T-helper 2 cell treated with Interferon-gamma antibody and Interleukin-4, amounts not matched to agents 100 ng/mL and 5 ng/mL, for 36 hours (primary cell): ENCODE measurements at regions not wholly inside any gene's neighbourhood (a gene's known extent, or its start where the extent isn't known, plus 50 kb on each side); places are given as distances from the start of the nearest gene placed in this dataset.

Experiments
- intact Hi-C: fragments of 100-400 bp; cut with micrococcal nuclease; formaldehyde crosslinking; loops from one replicate; pipeline ENCODE4 v1.15.1; 2023

DNA sequence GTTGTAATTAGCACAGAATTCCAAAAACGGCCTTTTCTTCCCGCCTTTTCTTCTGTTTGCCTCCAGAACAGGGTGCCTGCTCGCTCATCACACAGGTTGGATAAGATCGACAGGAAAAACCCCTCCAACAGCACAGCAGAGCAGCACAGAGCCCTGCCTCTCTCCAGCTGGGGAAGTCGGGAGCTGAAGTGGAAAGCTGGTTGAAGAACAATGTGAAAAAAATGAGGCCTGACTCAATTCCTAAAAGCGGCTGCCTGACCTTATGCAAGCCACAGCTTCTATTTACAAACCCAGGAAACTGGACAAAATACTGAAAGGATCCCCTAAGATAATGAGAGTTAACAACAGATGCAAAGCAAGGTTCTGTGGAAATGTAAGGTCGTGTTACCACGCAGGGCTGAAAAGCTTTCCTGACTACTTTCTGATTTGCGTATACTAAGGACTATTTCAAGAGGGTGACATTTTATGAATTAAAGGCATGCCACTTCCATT is 116.9 kb downstream of the TTLL2 start:
- intact Hi-C loops = no loop called here

GRCh38 chr6:167442245-167442644 is 117.4 kb downstream of the TTLL2 start:
- intact Hi-C loops = no loop called here

DNA sequence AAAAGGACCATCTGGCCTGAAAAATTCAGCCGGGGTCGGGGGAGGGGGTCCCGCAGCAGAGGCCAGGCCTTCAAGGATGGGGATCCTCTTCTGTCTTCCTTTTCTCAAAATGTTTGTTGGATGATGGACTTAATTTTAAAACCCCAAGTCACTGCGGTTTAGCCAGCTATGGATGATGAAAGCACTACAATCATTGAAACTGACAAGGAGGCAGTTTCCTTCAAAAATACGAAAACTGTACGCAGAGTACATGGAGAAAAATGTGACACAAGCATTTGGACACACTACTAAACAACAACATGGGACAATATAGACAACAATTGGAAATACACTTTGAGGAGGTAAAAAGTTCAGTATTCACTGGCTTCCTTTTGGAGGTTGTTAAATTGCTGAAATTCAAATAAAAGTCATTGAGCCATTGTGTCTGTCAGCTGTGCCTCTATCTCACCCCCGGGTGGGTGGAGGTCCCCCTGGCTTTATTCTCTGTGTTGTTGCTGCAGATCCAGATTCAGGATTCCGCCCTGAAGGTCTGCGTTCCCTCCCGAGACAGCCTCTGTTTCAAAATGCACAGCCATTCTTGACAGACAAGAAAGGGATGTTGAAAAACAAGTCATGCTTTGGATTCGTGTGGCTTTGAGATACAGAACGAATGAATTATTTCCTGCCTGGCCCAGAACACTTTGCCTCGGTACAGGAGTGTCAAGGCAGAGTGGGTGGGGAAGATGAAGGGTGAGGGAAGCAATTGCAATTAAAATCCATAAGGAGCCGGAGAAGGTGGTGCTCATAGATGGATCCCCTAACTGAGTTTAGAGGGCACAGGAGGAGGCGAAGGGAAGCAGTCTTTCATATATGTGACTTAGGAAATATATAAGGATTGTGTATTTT is 118.2 kb downstream of the TTLL2 start:
- intact Hi-C loops = no loop called here

- intact Hi-C loops = no loop called here
These were observed 119.9 kb downstream of the TTLL2 start for GRCh38 chr6:167444602-167445346.

DNA sequence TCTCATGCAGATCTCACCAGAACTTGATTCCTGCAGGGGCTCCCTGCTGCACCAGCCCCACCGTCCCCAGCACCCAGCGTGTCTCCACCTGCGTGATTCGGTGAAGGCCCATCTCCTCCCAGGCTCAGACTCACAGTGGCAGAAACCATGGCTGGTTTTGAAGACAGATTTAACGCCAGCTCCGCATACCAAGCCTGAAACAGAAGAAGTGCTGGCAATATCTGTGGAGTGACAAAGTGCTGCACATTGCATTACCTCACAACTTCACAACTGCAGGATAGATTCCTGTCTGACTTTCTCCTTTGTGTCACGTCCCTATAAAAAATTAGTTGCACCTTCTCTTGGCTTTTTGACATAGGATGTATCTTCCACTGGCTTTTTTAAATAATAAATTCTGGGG is 120.7 kb downstream of the TTLL2 start:
- intact Hi-C loops = no loop called here

DNA sequence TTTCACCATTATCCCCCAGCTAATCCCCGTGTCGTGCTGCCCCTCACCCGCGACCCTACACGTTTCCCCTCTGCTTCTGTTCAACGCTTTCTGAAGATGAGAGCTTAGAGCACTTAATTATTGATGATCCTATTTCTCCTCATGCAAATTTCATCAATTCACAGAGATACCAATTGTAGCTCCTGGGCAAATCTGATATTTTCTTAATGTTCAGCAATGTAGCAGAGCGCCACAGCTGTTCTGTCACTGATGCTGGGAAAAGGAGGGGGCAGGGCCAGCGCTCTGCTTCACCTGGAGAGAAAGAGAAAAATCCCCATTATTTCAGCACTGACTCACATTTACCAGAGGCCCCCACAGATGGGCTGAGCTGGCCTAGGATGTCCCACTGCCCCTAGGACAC is 121.2 kb downstream of the TTLL2 start:
- intact Hi-C loops = no loop called here

DNA sequence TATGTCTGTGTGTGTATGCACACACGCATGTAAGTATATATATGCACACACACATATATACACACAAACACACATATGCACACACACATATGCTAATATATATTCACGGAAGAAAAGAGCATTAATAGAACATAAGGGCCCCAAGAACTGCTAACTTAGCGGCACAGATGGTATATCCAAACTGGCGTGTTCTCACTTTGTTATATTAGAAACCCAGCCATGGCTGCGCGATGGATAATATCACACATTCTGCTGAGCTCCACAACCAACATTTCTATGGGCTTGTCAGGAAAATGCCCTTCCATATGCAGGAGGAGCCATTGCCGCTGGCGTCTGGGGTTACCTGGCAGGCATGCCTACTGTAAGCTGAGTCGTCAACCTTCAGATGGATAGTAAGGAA is 122.1 kb downstream of the TTLL2 start:
- intact Hi-C loops = no loop called here

GRCh38 chr6:167448378-167448777 is 123.5 kb downstream of the TTLL2 start:
- intact Hi-C loops = no loop called here

DNA sequence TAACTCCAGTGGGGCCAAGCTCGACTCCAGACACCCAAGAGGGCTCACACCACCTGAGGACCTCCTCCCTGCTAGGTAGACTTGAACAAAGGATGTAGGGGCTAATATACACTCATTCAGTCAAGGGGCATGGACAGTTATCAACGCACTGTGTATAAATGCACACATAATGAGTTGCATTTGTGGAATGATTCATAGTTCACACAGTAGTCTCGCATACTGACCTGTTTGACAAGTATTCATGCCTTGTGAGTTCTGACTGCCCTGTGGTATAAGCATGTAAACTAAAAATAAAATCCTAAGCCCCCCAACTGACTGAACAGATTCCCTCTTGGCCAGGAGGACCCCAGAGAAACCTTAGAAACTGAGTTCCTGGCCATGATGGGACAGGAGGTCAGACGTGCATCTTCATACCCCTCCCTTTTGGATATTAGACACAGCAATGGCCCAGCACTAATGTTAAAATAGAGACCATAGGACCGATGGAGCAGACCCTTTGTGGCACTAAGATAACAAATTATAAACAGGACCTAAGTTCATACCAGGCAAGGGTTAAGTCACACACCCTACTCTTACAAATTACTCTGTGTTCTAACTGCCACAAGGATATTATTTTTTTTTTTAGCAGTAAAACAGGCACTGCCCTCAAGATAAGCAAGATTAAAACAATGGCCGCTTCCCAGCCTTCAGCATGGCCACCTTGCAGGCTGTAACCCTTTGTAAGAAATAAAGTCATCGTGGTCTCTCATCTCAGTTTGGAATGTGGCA is 124.4 kb downstream of the TTLL2 start:
- intact Hi-C loops = no loop called here

DNA sequence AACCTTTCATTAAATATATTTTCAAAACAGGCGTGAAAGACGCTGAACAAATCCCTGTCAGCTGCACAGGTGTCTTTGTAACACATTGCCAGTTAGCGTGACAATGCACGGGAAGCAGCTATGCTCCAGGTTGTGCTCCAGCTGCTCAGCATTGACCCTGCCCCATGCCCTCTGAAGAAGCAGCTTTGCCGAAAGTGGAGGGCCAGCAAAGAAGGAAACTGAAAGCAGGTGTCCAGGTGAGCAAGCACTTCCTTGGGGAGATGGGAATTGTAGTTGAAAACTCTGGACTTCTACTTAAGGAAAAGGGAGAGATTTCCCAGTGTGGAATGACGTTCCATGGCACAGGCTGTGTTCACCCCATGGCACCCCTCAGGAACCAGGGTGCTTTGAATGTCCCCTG is 125.7 kb downstream of the TTLL2 start:
- intact Hi-C loops = no loop called here

DNA sequence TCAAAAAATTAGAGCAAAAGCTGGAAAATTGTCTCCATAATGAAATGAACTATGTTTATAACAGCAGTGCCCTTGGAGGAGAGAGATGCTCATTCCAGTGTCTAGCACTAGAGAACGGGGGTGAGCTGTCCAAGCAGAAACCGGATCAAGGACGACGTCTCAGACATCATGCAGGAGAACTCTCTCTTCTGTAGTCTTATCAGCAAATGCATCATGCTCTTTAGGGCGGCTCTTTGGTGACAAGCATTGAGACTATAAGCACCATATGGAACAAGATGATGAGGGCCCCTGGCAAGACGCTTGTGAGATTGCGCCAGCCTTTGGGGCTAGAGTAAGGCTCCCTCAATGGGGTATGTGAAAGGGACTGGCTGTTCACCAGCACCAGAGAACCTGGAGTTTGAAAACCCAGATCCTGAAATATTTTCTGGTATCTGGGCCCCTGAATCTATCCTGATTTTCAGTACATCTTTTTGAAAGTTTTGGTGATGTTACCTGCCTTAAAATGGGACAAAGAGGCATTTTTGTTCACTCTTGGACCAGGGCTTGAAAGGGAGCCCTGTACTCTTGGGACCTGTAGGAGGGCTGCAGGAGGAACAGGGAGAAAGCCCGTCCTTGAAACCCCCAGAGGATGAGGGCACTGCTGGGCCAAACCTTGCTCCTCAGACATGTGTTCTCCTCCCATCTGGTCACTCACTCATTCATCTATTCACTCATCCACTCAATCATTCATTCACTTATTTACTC is 127.6 kb downstream of the TTLL2 start:
- intact Hi-C loops = no loop called here

DNA sequence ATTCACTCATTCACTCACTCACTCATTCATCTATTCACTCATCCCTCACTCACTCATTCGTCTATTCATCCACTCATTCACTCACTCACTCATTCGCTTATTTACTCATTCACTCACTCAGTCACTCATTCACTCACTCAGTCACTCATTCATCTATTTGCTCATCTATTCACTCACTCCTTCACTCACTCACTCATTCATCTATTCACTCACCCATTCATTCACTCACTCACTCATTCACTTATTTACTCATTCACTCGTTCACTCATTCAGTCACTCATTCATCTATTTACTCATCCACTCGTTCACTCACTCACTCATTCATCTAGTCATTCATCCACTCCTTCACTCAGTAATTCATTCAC is 128.2 kb downstream of the TTLL2 start:
- intact Hi-C loops = no loop called here

GRCh38 chr6:167454003-167454402 is 129.1 kb downstream of the TTLL2 start:
- intact Hi-C loops = no loop called here

DNA sequence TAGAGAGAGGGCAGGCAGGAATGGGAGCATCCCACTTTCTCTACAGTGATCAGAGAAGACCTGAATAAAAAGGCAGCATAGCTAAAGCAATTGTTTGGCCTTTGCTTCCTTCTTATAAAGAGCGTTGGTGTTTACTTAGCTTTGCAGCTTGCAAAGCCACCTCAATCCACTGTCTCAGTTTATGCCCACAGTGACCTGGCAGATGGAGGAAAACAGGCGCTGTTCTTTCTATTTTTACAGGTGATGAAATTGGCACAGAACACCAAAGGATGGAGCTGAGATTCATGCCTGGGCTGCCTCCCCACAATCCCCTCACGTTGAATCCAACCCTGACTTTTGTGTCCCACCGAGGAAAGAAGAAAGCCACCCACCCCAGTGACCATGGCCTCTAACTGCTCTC is 130.5 kb downstream of the TTLL2 start:
- intact Hi-C loops = no loop called here

GRCh38 chr6:167462514-167463312 is 137.8 kb downstream of the TTLL2 start:
- intact Hi-C loops = no loop called here

DNA sequence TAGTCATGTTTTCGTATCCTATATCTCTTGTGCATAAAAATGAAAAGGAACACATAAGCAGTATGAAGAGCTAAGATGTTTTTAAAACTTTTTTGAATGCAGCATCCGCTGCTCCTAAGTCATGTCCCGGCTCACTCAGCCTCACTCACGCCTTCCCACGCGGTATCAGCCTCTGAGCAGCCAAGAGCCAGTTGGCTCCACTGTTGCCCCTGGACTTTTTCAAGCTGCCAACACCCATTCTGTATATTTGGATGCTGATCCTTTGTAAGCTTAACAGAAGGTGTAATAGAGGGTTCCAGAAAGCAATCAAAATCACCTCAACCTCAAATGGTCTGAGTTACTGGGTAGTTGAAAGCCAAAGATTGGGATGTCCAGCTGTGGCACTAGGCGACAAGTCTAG is 139.3 kb downstream of the TTLL2 start:
- intact Hi-C loops = no loop called here

DNA sequence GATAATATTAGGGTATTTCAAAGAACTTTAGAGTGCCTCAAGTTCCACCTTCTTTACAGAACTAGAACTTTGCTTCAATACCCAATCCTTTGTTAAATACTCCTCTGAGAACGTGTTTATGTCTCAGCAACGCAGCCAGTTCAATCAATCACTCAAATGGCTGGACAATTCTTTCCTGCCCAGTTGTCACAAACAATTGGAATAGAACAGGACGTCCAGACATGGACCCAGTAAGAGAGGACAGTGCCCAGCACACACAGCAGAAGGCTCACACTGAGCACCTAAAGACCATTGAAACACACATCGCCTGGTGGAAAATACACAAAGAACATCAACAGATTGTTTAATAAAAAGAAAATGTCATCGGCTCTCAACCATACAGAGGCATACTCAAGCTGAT is 140.6 kb downstream of the TTLL2 start:
- intact Hi-C loops = no loop called here

GRCh38 chr6:167467282-167467681 is 142.4 kb downstream of the TTLL2 start:
- intact Hi-C loops = no loop called here

DNA sequence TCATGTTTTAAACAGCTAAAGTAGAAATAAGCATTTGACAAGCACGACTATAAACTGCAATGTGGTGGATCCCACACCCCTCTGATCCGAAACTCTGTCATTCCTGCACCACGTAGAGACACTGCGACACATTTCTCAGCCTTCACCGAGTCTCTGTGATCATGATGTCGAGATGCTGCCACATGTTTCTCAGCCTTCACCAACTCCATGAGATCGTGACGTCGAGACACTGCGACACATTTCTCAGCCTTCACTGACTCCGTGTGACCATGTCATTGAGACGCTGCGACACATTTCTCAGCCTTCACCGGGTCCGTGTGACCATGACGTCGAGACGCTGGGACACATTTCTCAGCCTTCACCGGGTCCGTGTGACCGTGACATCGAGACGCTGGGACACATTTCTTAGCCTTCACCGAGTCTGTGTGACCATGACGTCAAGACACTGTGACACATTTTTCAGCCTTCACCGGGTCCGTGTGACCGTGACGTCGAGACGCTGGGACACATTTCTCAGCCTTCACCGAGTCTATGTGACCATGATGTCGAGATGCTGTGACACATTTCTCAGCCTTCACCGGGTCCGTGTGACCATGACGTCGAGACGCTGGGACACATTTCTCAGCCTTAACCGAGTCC is 143.0 kb downstream of the TTLL2 start:
- intact Hi-C loops = no loop called here

GRCh38 chr6:167469101-167469500 is 144.2 kb downstream of the TTLL2 start:
- intact Hi-C loops = no loop called here
